ENCODE measurements at regions not wholly inside any gene's neighbourhood (a gene's known extent, or its start where the extent isn't known, plus 50 kb on each side); places are given as distances from the start of the nearest gene placed in this dataset.

DNA sequence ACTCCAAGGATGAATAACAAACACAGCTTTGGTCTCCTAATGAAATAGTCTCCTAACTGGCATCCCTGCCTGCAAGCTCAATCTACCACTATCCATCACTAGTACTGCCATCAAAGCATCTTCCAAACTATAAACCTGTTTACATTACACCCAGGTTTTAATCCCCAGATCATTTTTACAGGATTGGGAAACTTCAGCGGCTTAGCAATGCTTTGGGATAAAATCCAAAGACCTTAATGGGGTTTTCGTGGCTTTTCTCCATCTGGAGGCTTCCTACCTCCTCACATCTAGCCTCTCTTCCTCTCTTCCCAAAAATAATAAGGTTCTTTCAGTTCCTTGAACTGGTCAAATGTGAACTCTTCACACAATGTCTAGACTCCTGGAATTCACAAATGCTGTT is 92.2 kb upstream of the SETBP1 start:
- TF ChIP-seq, protein P1, sequence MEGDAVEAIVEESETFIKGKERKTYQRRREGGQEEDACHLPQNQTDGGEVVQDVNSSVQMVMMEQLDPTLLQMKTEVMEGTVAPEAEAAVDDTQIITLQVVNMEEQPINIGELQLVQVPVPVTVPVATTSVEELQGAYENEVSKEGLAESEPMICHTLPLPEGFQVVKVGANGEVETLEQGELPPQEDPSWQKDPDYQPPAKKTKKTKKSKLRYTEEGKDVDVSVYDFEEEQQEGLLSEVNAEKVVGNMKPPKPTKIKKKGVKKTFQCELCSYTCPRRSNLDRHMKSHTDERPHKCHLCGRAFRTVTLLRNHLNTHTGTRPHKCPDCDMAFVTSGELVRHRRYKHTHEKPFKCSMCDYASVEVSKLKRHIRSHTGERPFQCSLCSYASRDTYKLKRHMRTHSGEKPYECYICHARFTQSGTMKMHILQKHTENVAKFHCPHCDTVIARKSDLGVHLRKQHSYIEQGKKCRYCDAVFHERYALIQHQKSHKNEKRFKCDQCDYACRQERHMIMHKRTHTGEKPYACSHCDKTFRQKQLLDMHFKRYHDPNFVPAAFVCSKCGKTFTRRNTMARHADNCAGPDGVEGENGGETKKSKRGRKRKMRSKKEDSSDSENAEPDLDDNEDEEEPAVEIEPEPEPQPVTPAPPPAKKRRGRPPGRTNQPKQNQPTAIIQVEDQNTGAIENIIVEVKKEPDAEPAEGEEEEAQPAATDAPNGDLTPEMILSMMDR (IDR thresholded peaks at IDR 0.05): no peak
- no peak for TF ChIP-seq POLR2A (IDR thresholded peaks at IDR 0.05; ENCODE audit: low read depth)
- no peak for TF ChIP-seq EP300 (IDR thresholded peaks at IDR 0.05)
- no peak for TF ChIP-seq POLR2AphosphoS5 (IDR thresholded peaks at IDR 0.05)
